Breast epithelium (tissue), 4 donors: ENCODE measurements at regions not wholly inside any gene's neighbourhood (a gene's known extent, or its start where the extent isn't known, plus 50 kb on each side); places are given as distances from the start of the nearest gene placed in this dataset.

Source experiments
- DNase-seq, 2 donors: peaks; one replicate each; pipeline ENCODE4 v3.0.0-alpha.2; 2019; ENCODE audit warnings: low spot score in 2 of 2
- H3K27ac ChIP-seq, 2 donors: fragments of 200-600 bp; sonication (generic) in 1 of 2; one replicate each; pipeline ENCODE4 v1.5.1; 2016 to 2019; ENCODE audit warnings: mild to moderate bottlenecking in 1 of 2
- H3K27me3 ChIP-seq, 2 donors: fragments of 200-600 bp; sonication (generic) in 1 of 2; one replicate each; pipeline versions ENCODE4 v1.5.1 to v1.6.0; 2017 to 2019; ENCODE audit warnings: control low read depth in 1 of 2, mild to moderate bottlenecking in 1 of 2
- H3K36me3 ChIP-seq: fragments of 200-600 bp; one replicate; pipeline ENCODE4 v1.5.1; 2019
- H3K4me1 ChIP-seq, 2 donors: fragments of 200-600 bp; sonication (generic); one replicate each; pipeline ENCODE4 v1.5.1; 2016 to 2019; ENCODE audit warnings: control low read depth in 1 of 2
- H3K4me3 ChIP-seq, 3 donors: fragments of 200-600 bp; sonication (generic); 1 replicate in 2 of 3; 2 replicates in 1 of 3; pipeline ENCODE4 v1.5.1; 2016 to 2019; ENCODE audit warnings: mild to moderate bottlenecking in 3 of 3, moderate library complexity in 2 of 3
- H3K9me3 ChIP-seq, 2 donors: fragments of 200-600 bp; sonication (generic) in 1 of 2; one replicate each; pipeline ENCODE4 v1.5.1; 2016 to 2019; ENCODE audit warnings: control low read depth in 1 of 2
- CTCF ChIP-seq, 3 donors: fragments of 450-650 bp; IDR thresholded peaks; one replicate each; pipeline ENCODE4 v1.5.1; 2016 to 2017; ENCODE audit warnings: antibody characterized with exemption in 3 of 3, mild to moderate bottlenecking in 3 of 3, moderate library complexity in 3 of 3
- POLR2A ChIP-seq: fragments of 450-650 bp; IDR thresholded peaks from one replicate; pipeline ENCODE4 v1.6.1; 2016; ENCODE audit warnings: antibody characterized with exemption, mild to moderate bottlenecking, moderate library complexity
- POLR2AphosphoS5 ChIP-seq, 3 donors: sonication (generic); formaldehyde crosslinking; IDR thresholded peaks; one replicate each; pipeline ENCODE4 v1.6.1; 2017; ENCODE audit warnings: antibody characterized with exemption in 3 of 3
- intact Hi-C: fragments of 100-400 bp; cut with DNase I; formaldehyde crosslinking; loops from one replicate; pipeline ENCODE4 v1.15.1; 2023; ENCODE audit warnings: low total_unique reads

DNA sequence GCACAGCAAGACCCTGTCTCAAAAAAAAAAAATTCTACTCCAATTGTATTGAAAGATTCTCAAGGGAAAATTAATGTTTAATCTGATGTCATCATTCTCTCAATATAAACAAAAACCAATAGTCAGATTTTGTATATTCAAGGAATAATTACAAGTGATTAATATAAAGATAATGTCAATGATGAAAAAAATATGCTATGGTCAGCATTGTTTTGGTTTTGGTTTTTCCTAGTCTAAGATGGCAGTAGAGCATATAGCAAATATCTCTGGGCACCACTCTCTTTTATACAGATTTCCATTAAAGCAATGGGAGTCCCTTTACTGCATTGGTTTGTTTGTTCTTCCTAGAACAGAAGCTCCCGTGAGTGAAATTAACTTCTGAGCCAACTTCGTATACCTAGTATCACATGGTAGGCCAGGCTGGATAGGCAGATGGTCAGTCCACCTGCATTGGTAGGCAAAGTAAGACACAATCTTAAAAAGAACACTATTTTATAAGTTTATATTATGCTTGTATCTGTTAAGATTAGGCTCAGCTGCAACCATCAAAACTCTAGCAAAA lies 523.8 kb upstream of the JARID2 start:
- Histone ChIP-seq H3K27ac (no peak overlapping the region), H3K9me3 (no peaks in the 10 kb centered on the region), H3K36me3 (no peaks in the 10 kb centered on the region), H3K4me1 (no peaks in the 10 kb centered on the region), H3K27me3 (no peaks in the 10 kb centered on the region), H3K4me3 (no peak overlapping the region)
- intact Hi-C loops: no loop called here
- DNase-seq: no peak
- TF ChIP-seq POLR2A: no peak

GRCh38 chr6:14722704-14723103 lies 523.2 kb upstream of the JARID2 start:
- H3K36me3 ChIP-seq: no peaks in the 10 kb centered on the region
- no peaks in the 10 kb centered on the region for H3K27me3 ChIP-seq
- H3K4me3 ChIP-seq: no peak overlapping the region
- no peak overlapping the region for H3K27ac ChIP-seq
- TF ChIP-seq POLR2A: no peak
- no peak for TF ChIP-seq POLR2AphosphoS5 (IDR thresholded peaks at IDR 0.05)
- no peak for TF ChIP-seq CTCF (IDR thresholded peaks at IDR 0.05)
- intact Hi-C loops: no loop called here
- no peaks in the 10 kb centered on the region for H3K9me3 ChIP-seq
- no peaks in the 10 kb centered on the region for H3K4me1 ChIP-seq
- DNase-seq: no peak

- no peak overlapping the region for H3K27ac ChIP-seq
- intact Hi-C loops: no loop called here
- no peaks in the 10 kb centered on the region for H3K36me3 ChIP-seq
Measured at GRCh38 chr6:14723535-14724086, 522.3 kb upstream of the JARID2 start.

DNA sequence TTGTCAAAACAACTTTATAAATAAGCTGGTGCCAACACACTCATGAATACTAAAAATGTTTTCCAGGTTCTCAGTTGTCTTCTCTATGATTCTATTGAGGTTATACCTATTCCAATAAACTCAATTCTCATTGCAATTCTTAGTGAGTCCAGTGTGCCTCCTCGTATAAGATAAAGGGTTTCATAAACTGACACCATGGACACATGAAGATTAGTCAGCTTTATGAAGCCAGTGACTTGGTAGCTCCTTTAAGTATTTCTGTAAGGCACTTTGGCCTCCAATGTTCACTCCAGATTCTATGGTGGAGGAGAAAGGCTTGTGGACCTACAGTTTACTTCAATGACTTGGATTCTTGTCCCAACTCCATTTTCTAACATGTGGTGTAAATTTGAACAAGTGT lies 521.3 kb upstream of the JARID2 start:
- no peak for DNase-seq
- Histone ChIP-seq H3K4me1 (no peaks in the 10 kb centered on the region), H3K4me3 (no peak overlapping the region)

More at GRCh38 chr6:14723535-14724086, 522.3 kb upstream of the JARID2 start:
- DNase-seq: no peak
- Histone ChIP-seq H3K9me3 (no peaks in the 10 kb centered on the region), H3K4me1 (no peaks in the 10 kb centered on the region), H3K4me3 (no peak overlapping the region), H3K27me3 (no peaks in the 10 kb centered on the region)
- no peak for TF ChIP-seq POLR2AphosphoS5 (IDR thresholded peaks at IDR 0.05)
- no peak for TF ChIP-seq POLR2A
- no peak for TF ChIP-seq CTCF (IDR thresholded peaks at IDR 0.05)

DNA sequence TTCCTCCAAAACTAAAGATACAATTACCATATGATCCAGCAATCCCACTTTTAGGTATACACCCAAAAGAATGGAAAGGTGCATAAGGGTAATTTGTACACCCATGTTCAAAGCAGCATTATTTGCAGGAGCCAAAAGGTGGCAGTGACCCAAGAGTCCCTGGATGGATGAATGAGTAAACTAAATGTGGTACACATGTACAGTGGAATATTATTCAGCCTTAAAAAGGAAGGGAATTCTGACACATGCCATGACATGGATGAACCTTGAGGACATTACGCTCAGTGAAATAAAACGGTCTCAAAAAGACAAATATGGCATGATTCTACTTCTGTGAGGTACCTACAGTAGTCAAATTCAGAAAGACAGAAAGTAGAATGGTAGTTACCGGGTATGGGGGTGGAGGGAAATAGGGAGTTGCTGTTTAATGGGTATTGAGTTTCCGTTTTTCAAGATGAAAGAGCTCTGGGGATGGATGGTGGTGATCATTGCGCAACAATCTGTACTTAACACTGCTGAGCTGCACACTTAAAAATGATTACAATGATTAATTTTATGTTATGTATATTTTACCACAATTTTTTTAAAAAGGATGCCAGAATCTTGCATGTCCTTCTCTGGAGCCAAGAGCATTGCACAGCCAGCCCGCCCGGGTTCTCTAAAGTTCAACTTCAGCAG lies 518.9 kb upstream of the JARID2 start:
- no peak for DNase-seq
- Histone ChIP-seq H3K36me3 (no peaks in the 10 kb centered on the region), H3K27me3 (no peaks in the 10 kb centered on the region), H3K4me1 (no peaks in the 10 kb centered on the region), H3K4me3 (no peak overlapping the region), H3K9me3 (no peaks in the 10 kb centered on the region), H3K27ac (no peak overlapping the region)
- no peak for TF ChIP-seq POLR2A
- TF ChIP-seq CTCF (IDR thresholded peaks at IDR 0.05): no peak
- no peak for TF ChIP-seq POLR2AphosphoS5 (IDR thresholded peaks at IDR 0.05)
- intact Hi-C loops: no loop called here

More for the DNA sequence above, 521.3 kb upstream of the JARID2 start:
- Histone ChIP-seq H3K9me3 (no peaks in the 10 kb centered on the region), H3K36me3 (no peaks in the 10 kb centered on the region), H3K27ac (no peak overlapping the region), H3K27me3 (no peaks in the 10 kb centered on the region)
- intact Hi-C loops: no loop called here
- TF ChIP-seq POLR2A (no peak), POLR2AphosphoS5 (IDR thresholded peaks at IDR 0.05) (no peak), CTCF (IDR thresholded peaks at IDR 0.05) (no peak)
